Stimulated activated CD8-positive, alpha-beta memory T cell treated with anti-CD3 and anti-CD28 coated beads, Interleukin-15, amount 100 ng/mL, for 24 hours (primary cell): ENCODE measurements at regions not wholly inside any gene's neighbourhood (a gene's known extent, or its start where the extent isn't known, plus 50 kb on each side); places are given as distances from the start of the nearest gene placed in this dataset.

Source experiments
- DNase-seq: peaks from one replicate; pipeline ENCODE4 v3.0.0-alpha.2; 2020; ENCODE audit warnings: low read depth

DNA sequence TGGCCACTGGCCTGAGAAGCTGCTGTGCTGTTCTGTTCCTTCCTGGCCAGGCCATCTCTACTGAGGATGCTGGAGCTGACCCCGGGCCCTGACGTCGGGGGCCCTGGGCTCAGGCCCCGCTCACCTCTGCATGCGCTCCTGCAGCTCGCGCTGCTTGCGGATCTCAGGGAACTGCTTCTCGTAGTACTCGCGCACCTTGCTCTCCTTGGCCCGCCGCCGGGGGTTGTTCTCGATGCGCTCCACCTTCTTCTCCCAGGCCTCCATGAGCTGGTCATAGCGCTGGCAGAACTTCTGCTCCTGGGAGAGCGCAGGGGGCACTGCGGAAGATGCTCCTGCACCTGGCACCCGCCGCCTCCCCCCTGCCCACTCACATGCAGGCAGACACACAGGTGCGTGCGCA, 135.6 kb downstream of the RFLNA start:
- DNase-seq: no peak

DNA sequence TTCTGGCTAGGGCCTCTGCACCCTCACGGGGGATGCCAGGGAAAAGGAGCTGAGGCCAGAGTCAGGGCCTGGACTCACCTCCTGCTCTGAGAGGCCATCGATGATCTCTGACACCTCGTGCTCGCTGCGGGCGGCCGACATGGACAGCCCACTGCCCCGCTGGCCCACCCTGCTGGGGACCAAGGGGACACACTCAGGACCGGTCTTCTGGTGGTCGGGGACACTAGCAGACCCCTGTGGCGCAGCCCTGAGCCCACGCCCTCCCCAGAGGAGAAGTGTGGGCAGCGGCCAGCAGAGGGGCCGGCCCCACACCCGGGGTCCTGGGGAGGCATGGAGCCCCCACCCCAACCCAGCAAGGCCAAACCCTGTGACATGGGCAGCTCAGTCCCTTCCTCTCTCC, 134.6 kb downstream of the RFLNA start:
- no peak for DNase-seq

DNA sequence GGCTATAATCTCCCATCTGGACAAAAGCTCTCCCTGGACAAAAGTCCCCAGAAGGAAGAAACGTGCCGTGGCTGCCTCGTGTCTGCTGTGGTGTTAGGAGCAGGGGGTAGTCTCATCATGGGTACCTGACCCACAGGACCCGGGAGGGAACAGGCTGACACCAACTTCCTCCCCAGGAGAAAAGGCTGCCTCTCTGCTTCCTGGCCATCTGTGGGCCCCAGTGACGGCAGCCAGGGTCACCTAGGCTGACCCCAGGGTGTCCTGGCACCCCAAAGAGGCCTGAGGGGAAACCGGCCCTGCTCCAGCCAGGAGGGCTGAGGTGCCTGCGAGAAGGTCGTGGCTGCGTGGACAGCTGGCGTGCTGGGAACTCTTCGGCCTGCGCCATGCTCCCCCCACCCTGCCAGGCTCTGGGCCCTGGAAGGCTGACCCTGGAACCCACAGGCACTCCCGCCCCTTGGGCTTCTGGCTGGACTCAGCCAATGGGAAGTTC, 133.9 kb downstream of the RFLNA start:
- no peak for DNase-seq

DNA sequence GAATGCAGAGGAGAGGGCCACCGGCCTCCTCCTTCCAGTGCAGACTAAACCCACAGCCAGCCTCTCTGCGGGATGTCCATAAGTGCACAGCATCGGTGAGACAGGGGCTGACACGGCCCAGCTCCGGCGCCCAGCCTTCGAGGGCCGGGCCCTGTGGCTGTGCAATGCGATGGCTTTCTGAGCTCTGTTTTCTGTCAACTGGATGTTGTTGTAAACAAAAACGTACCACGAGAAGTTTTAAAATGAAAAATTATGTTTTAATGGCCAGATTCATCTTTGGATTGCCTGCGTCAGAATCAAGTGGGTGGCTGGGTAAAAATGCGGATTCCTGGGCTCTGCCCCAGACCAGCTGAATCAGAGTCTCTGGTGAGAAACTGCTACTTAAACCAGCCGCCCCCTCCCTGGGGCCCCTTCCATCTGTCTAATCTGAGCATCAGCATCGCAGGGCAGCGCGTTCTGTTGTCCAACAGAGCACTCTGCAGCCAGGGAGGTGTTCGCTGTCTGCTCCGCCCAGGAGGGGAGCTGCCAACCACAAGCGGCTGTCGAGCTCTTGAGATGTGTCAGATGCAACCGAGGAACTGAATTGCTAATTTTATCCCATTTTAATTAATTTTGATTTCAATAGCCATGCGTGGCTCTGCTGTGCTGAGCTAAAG, 133.4 kb downstream of the RFLNA start:
- no peak for DNase-seq

DNA sequence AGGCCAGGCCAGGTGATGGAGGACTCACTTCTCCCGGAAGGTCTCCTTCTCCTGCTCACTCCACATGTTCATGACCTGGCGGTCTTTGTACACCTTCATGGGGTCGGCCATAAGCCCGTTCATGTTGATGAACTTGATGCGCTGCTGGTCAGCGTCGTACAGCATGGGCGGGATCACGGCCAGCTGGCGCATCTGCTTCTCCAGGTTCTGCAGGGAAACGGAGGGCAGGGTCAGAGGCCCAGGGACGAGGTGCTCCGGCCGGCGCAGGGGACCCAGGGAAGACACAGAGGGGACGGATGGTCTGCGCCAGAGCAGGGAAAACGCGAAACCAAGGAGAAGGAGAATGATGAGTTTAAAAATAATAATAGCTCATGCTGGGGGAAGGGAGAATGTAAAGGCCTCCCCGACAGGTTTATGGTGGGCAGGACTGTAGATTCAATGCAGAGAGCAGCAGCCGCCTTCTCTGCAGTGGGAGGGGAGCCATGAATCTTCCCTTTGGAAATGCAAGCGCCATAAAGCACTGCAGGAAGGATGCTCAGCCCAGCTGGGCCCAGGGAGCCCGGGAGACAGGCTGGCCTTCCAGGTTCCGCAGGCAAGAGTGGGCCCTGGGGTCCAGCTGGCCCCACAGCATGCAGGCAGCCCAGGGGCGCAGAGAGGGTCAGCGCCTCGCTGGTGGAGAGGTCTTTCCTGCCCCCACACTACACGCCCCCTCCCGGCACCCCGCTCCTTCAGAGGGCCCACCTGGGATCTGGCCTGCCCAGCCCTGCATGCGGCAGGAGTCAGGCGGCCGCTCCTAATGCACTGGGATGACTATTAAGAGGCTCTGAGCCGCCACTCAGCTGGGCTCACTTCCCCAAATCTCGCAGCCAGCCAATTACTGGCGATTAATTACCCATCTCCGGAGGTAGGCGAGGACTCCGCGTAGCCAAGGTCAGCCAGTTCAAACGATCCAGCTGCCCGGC, 132.0 kb downstream of the RFLNA start:
- no peak for DNase-seq

DNA sequence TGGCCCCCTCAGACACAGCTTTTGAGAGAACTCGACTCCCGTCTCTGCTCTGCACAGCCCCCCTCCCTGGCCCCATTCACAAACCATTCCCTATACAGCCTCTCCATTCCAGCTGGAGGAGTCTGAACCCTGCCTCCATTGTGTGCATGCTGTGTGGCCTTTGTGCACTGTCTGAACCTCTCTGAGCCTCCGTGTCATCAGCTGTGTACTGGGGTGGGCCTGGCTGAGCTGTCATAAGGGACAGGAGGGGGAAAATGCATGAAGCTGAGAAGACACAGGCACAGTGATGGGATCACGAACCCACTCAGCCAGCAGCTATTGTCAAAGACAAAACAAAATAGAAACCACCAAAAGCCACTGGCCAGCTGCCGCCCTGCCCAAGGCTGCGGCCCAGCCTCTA, 130.8 kb downstream of the RFLNA start:
- no peak for DNase-seq

DNA sequence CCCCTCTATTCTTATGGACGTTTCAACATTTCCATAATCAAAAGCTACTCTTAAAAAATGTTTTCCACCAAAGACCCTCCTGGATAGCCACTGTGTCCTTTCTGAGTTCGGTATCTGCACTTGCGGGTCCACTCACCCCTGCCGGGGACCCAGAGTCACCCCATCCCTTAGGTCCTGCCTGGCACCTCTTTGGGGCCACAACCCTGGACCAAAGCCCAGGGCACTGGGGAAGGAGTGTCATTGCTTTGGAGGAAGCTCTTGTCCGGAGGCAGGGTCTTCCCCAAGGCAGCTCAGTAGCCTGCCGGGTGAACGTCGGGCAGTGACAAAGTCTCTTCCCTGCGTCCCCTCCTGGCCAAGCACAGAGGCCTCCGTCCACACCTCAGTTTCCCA, 129.6 kb downstream of the RFLNA start:
- no peak for DNase-seq

DNA sequence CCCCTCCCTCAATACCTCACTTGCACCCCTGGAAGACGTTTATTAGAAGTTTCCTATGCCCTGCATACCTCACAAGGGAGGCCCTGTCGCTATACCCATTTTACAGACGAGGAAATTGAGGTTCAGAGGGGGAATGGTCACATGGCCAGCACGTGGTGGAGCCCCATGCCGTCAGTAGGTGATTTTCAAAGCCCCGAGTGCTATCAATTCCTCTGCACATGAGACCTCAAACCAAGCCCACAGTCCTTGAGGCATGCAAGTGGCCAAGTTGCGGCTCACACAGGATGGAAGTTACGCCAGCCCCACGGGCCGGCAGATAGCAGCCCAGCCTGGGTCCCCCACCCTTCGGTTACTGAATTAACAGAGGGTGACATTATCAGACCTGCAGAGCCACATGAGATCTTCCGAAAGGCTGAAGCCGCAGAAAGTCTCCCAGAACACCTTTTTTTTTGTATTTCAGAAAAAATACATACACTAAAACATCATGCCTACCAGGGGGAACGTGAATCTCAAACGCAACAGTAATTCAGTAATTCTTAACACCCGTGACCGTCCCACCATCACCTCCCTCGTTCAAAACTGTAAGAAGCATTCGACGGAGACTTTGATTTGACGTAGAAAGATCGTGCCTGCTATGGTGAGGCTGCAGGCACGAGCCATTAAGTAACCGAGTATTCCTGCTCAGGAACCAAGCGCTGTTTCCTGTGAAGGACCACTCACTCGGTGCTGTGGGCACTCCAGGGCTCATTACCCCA, 129.0 kb downstream of the RFLNA start:
- DNase-seq: no peak

DNA sequence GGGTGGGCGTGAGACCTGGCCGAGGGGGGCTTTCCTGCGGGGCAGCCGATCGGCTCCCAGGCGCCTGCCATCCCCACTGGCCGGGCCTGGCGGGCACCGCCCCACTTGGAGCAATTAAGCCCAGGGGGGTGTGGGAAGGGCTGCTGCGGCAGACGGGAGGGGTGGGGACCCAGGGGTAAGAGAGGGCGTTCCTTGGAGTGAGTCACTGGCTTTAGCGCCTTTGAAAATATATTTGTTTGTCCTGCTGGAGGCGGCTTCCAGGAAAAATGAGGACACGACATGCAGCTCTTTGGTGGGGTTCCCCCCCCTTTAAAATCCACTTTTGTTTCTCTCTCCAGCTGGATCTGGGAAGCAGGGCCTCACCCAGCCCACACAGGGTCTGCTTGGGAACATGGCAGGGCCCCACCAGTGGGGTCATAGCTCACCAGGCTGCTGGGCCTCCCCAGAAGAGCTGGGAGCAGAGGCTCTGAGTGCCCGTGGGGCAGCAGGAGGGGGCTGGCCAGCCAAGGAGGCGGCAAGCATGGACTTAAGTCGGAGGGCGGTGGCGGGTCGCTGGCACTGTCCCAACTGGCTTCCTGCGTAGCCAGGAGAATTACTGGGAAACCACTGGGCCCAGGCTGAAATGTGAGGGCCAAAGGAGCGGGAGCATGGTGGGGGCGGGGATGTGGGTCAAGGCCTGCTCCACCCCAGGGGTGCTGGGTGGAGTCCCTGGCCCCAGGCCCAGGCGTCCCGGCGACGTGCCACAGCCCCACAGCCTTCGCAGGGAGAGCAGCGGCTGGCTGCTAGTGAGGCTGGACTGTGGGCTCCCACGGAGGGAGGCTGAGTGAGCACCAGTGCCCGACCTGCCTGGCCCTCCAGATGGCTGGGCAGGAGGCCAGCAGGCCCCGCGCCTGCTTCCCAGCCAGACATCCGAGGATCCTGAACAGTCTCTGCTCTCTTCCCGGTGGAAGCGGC, 128.0 kb downstream of the RFLNA start:
- no peak for DNase-seq

DNA sequence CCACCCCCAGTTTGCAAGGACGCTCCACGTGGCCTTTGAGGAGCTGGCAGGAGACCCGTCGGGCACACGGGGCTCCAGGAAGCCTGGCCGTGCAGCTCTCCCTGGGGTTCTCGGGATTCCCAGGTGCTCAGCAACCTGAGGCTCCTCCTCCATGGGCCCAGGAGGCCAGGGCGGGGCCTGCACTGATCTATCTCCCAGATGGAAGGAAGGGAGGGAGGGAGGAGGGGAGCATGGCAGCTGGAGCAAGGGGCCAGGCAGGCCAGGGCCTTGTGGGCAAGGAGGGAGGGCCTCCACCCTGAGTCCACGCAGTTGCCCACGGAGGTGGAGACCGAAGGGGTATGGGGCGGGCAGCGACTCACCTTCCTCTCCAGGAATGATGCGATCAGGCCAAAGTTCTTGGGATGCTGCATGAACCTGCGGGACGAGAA, 127.3 kb downstream of the RFLNA start:
- DNase-seq: no peak

DNA sequence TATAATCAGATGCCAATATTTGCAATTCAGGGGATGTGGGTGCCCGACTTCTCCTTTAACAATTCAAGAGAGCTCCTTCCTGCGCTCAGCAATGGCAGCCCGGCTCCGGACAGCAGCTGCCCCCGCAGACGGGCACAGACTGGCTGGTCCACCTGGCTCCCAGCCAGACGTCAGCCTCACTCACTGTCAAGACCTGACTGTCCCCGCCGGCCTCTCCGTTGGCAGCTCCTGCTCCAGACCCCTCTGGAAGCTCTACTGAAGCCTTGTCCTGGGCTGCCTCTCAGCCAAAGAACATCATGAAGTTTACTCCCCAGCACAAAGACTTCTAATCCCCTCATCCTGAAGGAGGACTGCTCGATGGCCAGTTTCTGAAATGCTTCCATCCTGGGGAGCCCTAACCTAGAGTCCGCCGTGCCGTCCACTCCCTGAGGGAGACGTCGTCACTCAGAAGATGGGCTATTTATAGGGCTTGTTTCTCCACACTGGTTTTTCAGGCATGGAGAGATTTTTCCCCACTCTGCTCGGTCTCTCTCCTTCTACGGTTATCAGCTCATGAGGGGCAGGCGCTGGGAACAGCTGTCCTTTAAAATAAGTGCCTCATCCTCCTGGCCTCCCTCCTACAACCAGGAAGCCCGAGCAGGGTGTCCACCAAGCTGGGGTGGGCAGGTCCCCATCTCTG, 126.2 kb downstream of the RFLNA start:
- DNase-seq: no peak

DNA sequence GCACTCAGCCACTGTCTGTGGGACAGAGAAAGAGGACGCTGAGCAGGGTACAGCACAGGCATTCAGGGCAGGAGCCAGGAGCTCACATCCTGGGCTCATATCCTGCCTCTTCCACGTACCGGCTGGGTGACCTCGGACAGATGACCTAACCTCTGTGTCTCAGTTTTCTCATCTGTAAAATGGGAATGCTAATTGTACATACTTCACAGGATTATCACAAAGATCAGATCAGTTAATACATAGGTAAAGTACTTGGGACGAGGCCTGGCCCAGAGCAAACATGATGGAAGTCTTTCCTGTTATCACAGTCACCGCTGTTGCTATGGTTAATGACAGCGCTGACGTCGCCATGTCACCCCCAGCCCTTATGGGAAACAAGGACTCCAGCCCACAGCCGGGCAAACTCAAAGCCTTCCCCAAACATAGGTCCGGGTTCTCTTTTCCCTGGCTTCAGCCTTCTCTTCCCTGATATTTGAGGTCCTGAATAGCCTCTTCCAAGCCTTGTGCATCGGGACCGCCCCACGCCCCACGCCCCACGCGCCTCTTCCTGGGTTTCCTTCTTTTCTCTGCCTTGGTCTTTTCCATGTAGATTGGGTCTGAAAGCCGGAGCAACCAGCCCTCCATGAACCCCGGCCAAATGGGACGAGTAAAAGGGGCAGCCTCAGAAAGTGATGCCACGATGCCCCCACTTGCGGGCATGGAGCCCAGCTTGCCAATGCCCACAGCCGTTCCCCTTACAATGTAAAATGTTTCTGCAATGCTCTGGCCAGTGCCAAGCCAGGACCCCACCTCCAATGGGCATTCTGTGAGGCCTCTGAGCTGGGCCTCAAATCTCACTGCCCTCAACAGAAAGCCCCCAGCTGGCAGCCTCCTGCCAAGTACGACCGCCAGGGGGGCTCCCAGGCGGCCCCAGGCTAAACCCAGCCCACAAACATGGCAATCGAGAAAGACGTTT, 125.4 kb downstream of the RFLNA start:
- no peak for DNase-seq

DNA sequence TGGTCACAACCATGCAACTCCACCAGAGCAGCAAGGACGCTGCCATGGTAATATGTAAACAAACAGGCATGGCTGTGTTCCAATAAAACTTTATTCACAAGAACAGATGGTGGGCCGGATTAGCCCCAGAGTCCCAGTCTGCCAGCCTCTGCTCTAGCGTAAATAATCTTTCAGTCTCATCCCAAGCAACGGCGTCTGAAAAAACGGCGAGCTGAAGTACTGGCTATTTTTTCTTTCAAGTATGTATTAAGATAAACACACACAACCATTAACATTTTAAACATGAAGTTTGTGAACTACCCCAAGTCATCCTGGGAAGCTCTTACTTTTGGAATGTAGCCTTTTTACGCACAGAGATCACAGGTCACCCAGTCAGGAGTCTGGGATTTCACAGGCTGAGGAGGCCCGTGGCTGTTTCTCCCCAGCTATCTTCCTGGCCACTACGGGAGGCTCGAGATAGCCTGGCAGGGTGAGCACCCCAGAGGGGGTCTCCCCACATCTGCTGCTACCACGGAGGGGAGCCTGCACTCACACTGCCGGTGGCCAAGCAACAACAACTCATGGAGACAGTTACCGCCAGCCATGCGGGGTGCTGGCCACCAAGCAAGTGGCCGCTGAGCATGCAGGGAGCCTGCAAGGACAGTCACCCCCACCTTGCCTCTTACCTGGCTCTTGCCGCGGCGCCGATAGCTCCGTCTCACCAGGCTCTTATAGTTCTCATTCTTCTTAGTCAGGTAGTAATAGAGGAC, 124.6 kb downstream of the RFLNA start:
- DNase-seq: no peak

DNA sequence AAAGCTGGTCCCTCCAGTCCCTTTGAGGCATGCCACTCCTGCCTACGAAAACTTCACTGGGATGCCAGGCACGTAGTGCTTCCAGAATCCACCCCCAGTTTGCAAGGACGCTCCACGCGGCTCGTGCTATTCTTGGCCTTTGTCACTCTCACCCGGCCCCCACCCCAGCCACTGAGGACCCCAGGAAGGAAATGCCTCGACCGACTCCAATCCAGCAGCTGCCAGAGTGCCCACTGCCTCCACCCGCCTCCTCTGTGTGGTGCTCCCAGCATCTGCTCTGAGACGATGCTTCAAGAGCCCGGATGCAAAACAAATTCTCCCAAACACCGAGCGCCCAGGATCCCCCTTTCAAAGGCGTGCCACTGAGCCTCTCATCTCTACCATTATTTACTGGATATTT, 123.9 kb downstream of the RFLNA start:
- no peak for DNase-seq

DNA sequence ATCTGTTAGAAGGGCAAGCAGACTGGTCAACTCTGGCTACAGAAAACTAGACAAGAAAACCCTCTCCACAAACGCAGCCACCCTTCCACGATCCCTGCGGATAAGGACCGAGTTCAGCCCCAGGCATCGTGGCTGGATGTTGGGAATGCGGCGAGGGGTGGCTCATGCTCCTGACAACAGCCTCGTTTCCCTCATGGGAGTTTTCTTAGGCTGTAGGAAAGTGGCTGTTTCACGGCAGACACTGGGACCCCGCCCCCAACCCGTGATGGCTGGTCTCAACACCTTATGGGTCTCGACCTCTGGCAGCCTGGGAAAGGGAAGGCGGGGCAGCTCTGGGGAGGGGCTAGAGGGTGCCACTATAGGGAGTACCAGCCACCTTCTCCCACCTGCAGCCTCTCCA, 123.3 kb downstream of the RFLNA start:
- no peak for DNase-seq

DNA sequence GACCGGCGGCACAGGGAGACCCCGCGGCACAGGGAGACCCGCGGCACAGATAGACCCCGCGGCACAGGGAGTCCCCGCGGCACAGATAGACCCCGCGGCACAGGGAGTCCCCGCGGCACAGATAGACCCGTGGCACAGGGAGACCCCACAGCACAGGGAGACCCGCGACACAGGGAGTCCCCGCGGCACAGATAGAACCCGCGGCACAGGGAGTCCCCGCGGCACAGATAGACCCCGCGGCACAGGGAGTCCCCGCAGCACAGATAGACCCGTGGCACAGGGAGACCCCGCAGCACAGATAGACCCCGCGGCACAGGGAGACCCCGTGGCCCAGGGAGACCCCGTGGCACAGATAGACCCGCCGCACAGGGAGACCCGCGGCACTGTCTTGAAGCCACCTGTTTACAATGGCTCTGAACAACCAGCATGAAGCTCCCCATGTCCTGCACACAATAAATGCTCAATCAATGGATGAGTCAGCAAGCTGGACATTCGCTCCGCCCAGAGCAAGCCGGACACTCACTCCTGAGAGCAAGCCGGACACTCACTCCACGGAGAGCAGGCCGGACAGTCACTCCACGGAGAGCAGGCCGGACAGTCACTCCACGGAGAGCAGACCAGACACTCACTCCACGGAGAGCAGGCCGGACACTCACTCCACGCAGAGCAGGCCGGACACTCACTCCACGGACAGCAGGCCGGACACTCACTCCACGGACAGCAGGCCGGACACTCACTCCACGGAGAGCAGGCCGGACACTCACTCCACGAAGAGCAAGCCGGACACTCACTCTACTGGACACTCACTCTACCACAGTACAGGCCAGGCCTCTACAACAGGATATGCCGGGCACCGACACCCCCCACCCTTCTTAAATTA, 121.9 kb downstream of the RFLNA start:
- no peak for DNase-seq

DNA sequence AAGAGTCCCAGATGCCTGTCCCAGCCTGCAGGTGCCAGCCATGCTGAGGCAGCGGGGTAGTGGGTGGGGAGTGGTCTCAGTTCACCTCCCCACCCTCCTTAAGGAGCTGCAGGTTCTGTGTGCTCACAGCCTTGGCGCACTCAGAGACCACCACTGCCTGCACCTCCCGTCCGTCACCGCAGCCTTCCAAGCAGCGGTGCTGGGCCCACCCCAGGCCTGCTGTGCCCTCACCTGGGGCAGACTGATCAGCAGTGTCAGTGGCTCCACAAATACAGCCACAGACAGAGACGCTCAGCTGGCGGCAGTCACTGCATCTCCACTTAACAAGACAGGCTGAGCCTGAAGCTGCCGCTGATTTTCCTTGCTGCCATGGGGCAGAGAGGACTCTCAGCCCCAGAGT, 120.2 kb downstream of the RFLNA start:
- DNase-seq: no peak

DNA sequence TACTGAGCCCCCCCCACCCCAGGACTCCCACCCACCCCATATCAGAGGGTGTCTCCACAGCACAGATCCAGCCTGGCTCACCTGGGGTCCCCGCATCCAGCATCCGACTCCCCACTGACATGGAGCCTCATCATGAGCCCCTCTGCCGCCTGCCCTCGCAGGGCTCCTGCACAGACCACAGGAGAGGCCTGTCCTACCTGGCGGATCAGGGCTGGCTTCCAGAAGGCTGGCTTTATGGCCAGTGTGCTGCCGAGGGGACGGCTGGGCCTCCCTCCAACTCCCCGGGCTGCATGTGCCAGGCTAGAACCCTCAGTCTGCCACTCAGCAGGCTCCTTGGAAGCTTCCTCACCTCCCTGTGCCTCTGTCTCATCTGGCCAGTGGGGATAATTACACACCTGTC, 119.0 kb downstream of the RFLNA start:
- DNase-seq: no peak
